Gastroesophageal sphincter (tissue), 4 donors: ENCODE measurements at regions not wholly inside any gene's neighbourhood (a gene's known extent, or its start where the extent isn't known, plus 50 kb on each side); places are given as distances from the start of the nearest gene placed in this dataset.

Source experiments
- ATAC-seq: fragments of 150-250 bp; one replicate; pipeline ENCODE4 v1.9.1; 2016; ENCODE audit warnings: mild to moderate bottlenecking, moderate library complexity
- H3K27ac ChIP-seq, 4 donors: fragments of 200-600 bp; sonication (generic) in 3 of 4; 1 replicate in 3 of 4; 2 replicates in 1 of 4; pipeline ENCODE4 v1.5.1; 2016 to 2019
- H3K27me3 ChIP-seq: fragments of 200-600 bp; sonication (generic); one replicate; pipeline ENCODE4 v1.5.1; 2019
- H3K36me3 ChIP-seq, 2 donors: fragments of 200-600 bp; sonication (generic); one replicate each; pipeline ENCODE4 v1.5.1; 2019; ENCODE audit warnings: control low read depth in 1 of 2
- H3K4me1 ChIP-seq, 3 donors: fragments of 200-600 bp; sonication (generic); 1 replicate in 2 of 3; 2 replicates in 1 of 3; pipeline ENCODE4 v1.5.1; 2016 to 2019; ENCODE audit warnings: control low read depth in 2 of 3
- H3K4me3 ChIP-seq, 2 donors: fragments of 200-600 bp; sonication (generic); one replicate each; pipeline ENCODE4 v1.5.1; 2019; ENCODE audit warnings: mild to moderate bottlenecking in 1 of 2, moderate library complexity in 1 of 2
- H3K9me3 ChIP-seq, 3 donors: fragments of 200-600 bp; sonication (generic); one replicate each; pipeline ENCODE4 v1.5.1; 2017 to 2019; ENCODE audit warnings: control low read depth in 2 of 3
- EP300 ChIP-seq: sonication (generic); formaldehyde crosslinking; IDR thresholded peaks from one replicate; pipeline ENCODE4 v1.6.1; 2017; ENCODE audit warnings: antibody characterized with exemption, mild to moderate bottlenecking
- POLR2A ChIP-seq, 2 donors: fragments of 450-650 bp; IDR thresholded peaks; one replicate each; pipeline ENCODE4 v1.6.1; 2017; ENCODE audit warnings: antibody characterized with exemption in 2 of 2, mild to moderate bottlenecking in 2 of 2, moderate library complexity in 1 of 2
- POLR2AphosphoS5 ChIP-seq: sonication (generic); formaldehyde crosslinking; IDR thresholded peaks from one replicate; pipeline ENCODE4 v1.6.1; 2017; ENCODE audit warnings: antibody characterized with exemption
- WGBS, 2 donors: methylation state at CpG; one replicate each; pipeline ENCODE4 v1.1.5; 2018; ENCODE audit warnings: low coverage in 1 of 2; 5-methylcytosine and 5-hydroxymethylcytosine counted together
- TF ChIP-seq, protein P1 (sequence below), 4 experiments: fragments of 200-600 bp in 2 of 4; fragments of 450-650 bp in 2 of 4; sonication (generic) in 1 of 4; IDR thresholded peaks; one replicate each; pipeline ENCODE4 v1.5.1; 2017 to 2019; ENCODE audit warnings: antibody characterized with exemption in 4 of 4, mild to moderate bottlenecking in 2 of 4, moderate library complexity in 2 of 4

DNA sequence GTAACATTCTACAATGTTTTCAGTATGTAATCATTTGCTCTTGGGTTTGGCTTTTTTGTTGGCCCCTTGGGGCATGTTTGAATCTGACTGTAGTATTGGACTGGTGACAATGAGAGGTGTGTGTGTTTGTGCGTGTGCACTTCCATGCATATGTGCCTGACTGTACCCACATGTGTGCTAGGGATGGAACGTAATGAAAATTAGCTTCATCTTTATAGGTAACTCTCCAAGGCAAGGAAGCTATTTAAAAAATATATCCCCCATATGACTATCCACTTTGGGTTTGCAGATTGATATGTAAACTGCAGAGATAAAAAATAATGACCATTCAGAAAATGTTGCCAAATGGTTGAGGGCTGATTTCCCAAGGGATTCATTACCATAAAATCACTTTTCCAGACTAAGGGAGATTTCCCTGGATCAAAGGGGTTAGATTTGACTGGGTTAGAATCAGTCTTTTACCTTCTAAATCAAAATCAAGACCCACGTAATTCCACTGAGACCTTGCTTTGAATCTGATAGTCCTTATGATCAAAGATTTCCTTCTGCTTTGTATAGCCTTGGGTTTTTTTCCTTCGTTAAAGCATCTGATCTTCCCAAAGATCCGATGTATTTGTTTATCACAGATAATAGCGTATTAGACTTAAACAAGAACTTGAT is 189.7 kb downstream of the CENPF start:
- H3K27ac ChIP-seq = no peak overlapping the region
- no peak overlapping the region for H3K4me3 ChIP-seq
- H3K27me3 ChIP-seq = no peaks in the 10 kb centered on the region
- no peaks in the 10 kb centered on the region for H3K4me1 ChIP-seq
- no peaks in the 10 kb centered on the region for H3K9me3 ChIP-seq
- WGBS, 2 donors = 68 to 74% methylated on average over 6 of the region's 6 CpGs
- no peaks in the 10 kb centered on the region for H3K36me3 ChIP-seq
- no peak for TF ChIP-seq EP300
- TF ChIP-seq, protein P1, sequence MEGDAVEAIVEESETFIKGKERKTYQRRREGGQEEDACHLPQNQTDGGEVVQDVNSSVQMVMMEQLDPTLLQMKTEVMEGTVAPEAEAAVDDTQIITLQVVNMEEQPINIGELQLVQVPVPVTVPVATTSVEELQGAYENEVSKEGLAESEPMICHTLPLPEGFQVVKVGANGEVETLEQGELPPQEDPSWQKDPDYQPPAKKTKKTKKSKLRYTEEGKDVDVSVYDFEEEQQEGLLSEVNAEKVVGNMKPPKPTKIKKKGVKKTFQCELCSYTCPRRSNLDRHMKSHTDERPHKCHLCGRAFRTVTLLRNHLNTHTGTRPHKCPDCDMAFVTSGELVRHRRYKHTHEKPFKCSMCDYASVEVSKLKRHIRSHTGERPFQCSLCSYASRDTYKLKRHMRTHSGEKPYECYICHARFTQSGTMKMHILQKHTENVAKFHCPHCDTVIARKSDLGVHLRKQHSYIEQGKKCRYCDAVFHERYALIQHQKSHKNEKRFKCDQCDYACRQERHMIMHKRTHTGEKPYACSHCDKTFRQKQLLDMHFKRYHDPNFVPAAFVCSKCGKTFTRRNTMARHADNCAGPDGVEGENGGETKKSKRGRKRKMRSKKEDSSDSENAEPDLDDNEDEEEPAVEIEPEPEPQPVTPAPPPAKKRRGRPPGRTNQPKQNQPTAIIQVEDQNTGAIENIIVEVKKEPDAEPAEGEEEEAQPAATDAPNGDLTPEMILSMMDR (IDR thresholded peaks at IDR 0.05) = no peak
- TF ChIP-seq POLR2A (IDR thresholded peaks at IDR 0.05) = no peak
- TF ChIP-seq POLR2AphosphoS5 = no peak
- no peak for ATAC-seq

DNA sequence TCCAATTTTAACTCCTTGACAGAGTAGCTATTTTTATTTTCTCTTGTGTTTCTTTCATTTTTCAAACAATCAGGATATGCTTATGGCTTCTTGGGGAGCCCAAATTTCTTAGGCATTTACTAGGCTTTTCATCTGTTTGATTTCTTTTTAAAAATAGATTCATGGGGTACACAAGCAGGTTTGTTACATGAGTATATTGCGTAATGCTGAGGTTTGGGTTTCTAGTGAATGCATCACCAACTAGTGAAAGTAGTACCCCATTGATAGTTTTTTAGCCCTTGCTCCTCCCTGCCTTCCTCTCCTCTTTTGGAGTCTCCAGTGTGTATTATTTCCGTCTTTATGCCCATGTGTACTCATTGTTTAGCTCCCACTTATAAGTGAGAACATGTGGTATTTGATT is 190.7 kb downstream of the CENPF start:
- Histone ChIP-seq H3K9me3 (peaks cover 0 to 1% (median 0%) of the 10 kb centered on the region in 3 donors), H3K36me3 (no peaks in the 10 kb centered on the region), H3K27me3 (no peaks in the 10 kb centered on the region), H3K27ac (no peak overlapping the region), H3K4me1 (no peaks in the 10 kb centered on the region), H3K4me3 (no peak overlapping the region)
- ATAC-seq = no peak
- 88% methylated on average over 1 to 2 of the region's 2 CpGs for WGBS, 2 donors
- no peak for TF ChIP-seq EP300
- no peak for TF ChIP-seq POLR2A (IDR thresholded peaks at IDR 0.05)
- TF ChIP-seq, protein P1 (IDR thresholded peaks at IDR 0.05) = no peak

DNA sequence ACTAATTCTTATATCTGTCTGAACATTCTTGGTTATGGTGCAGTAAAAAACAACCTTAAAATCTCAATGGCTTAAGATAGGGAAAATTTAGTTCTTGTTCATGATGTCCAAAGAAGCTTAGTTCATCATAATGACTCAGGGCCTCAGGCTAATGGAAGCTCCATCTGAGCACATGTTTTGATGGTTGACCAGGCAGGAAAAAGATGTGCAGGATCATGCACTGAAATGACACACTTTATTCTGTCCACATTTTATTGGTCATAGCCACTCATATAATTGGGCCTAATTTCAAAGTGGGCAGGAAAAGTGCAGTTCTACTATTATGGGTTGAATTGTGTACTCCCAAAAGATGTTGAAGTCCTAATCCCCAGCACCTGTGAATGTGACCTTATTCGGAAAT is 198.2 kb downstream of the CENPF start:
- H3K27ac ChIP-seq = no peak overlapping the region
- H3K27me3 ChIP-seq = no peaks in the 10 kb centered on the region
- 60 to 82% methylated on average over 1 of the region's 1 CpG for WGBS, 2 donors
- H3K36me3 ChIP-seq = no peaks in the 10 kb centered on the region
- no peaks in the 10 kb centered on the region for H3K4me1 ChIP-seq
- H3K9me3 ChIP-seq = peaks cover 0 to 12% (median 0%) of the 10 kb centered on the region in 3 donors
- no peak for ATAC-seq
- H3K4me3 ChIP-seq = no peak overlapping the region
- TF ChIP-seq POLR2A (IDR thresholded peaks at IDR 0.05) (no peak), POLR2AphosphoS5 (no peak), EP300 (no peak)
- TF ChIP-seq, protein P1 (IDR thresholded peaks at IDR 0.05) = no peak

DNA sequence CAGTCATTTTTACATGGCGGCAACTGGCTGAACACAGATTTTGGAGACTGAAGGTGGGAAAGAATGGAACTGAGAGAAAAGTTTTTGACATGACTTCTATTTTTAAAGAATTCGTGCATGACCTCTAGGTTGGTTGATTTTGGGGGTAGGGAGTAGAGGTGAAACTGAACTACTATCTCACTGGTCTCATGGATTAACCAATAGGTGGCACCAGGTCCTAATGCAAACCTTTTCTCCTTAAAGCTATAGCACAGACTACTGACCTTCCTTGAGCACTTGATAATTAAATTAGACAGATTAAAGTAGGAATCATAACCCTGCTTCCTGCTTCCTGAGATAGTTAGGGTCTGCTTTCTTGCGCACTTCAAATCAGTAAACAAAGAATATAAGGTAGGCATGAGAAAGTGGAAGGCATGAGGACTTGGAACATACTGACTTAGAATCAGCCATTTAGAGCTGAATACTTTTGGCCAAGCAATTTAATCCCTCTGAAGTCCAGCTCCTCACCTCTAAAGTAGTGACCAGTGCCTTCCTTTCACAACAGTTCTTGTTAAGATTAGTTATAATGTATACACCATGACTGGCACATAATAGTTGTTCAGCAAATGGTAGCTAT is 206.0 kb downstream of the CENPF start:
- H3K36me3 ChIP-seq = no peaks in the 10 kb centered on the region
- no peak for TF ChIP-seq POLR2A (IDR thresholded peaks at IDR 0.05)
- TF ChIP-seq, protein P1 (IDR thresholded peaks at IDR 0.05) = no peak
- no peak for TF ChIP-seq EP300
- no peak for TF ChIP-seq POLR2AphosphoS5
- WGBS, 2 donors = 46 to 66% methylated on average over 3 of the region's 3 CpGs
- no peak overlapping the region for H3K27ac ChIP-seq
- no peaks in the 10 kb centered on the region for H3K4me1 ChIP-seq
- no peaks in the 10 kb centered on the region for H3K27me3 ChIP-seq
- peaks cover 0 to 12% (median 0%) of the 10 kb centered on the region in 3 donors for H3K9me3 ChIP-seq
- ATAC-seq = no peak
- no peak overlapping the region for H3K4me3 ChIP-seq

DNA sequence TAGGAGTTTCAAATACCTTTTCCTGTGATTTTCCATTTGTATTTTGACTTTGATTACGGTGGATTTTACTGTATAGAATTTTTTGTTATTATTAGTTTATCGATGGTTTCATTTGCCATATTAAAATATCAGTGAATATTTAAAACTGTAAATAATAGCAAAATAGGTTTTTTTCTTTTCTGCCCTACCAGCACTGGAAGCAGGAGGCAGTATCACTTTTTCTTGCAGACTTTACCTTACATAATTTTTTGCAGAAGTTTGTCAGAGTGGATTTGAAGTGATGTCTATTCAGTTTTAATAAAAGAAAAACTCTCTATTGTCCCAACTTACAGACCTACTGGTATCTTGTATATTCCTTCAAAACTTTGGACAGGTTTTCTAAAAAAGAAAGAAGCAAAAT is 213.6 kb downstream of the CENPF start:
- no peak for TF ChIP-seq EP300
- TF ChIP-seq, protein P1 (IDR thresholded peaks at IDR 0.05) = no peak
- no peak for TF ChIP-seq POLR2AphosphoS5
- TF ChIP-seq POLR2A (IDR thresholded peaks at IDR 0.05) = no peak
- H3K9me3 ChIP-seq = no peaks in the 10 kb centered on the region
- WGBS, 2 donors = 50 to 77% methylated on average over 2 of the region's 2 CpGs
- no peaks in the 10 kb centered on the region for H3K36me3 ChIP-seq
- no peaks in the 10 kb centered on the region for H3K27me3 ChIP-seq
- H3K4me1 ChIP-seq = no peaks in the 10 kb centered on the region
- no peak overlapping the region for H3K4me3 ChIP-seq
- no peak for ATAC-seq
- no peak overlapping the region for H3K27ac ChIP-seq
